ENCODE measurements at regions not wholly inside any gene's neighbourhood (a gene's known extent, or its start where the extent isn't known, plus 50 kb on each side); places are given as distances from the start of the nearest gene placed in this dataset.

- no peaks in the 10 kb centered on the region for H3K27me3 ChIP-seq (ENCODE audit: low read length)
- H3K9me3 ChIP-seq (ENCODE audit: insufficient read depth, low read length), result no peaks in the 10 kb centered on the region
- TF ChIP-seq CTCF (IDR thresholded peaks at IDR 0.05; ENCODE audit: insufficient read depth, low read length, poor library complexity, severe bottlenecking), result no peak
- no peak for TF ChIP-seq EZH2phosphoT487 (conservative IDR thresholded peaks at IDR 0.05; ENCODE audit: low read length)
- no peak overlapping the region for H3K4me2 ChIP-seq (ENCODE audit: low read depth, low read length, poor library complexity, severe bottlenecking)
- no peak overlapping the region for H3K9ac ChIP-seq (ENCODE audit: low read length)
- no peaks in the 10 kb centered on the region for H3K36me3 ChIP-seq (ENCODE audit: low read length)
- no peaks in the 10 kb centered on the region for H4K20me1 ChIP-seq (ENCODE audit: low read depth, low read length)
- no peaks in the 10 kb centered on the region for H3F3A ChIP-seq (ENCODE audit: insufficient read depth)
- no peaks in the 10 kb centered on the region for H3K9me2 ChIP-seq (replicated peaks; ENCODE audit: insufficient read depth, low read length)
- no peak overlapping the region for H3K4me3 ChIP-seq (ENCODE audit: insufficient read depth, low read length, poor library complexity, severe bottlenecking)
- H3K79me2 ChIP-seq (ENCODE audit: insufficient read depth, low read length), result no peaks in the 10 kb centered on the region
- no peak overlapping the region for H3K27ac ChIP-seq (ENCODE audit: low read depth, low read length)
- H2AFZ ChIP-seq (ENCODE audit: low read depth, low read length, severe bottlenecking), result no peak overlapping the region
These were observed 227.4 kb upstream of the AZI2 start for GRCh38 chr3:28575746-28576613.

- Histone ChIP-seq H3K9ac (ENCODE audit: low read length) (no peak overlapping the region), H3K79me2 (ENCODE audit: insufficient read depth, low read length) (no peaks in the 10 kb centered on the region), H2AFZ (ENCODE audit: low read depth, low read length, severe bottlenecking) (no peak overlapping the region), H3F3A (ENCODE audit: insufficient read depth) (no peaks in the 10 kb centered on the region), H3K4me3 (ENCODE audit: insufficient read depth, low read length, poor library complexity, severe bottlenecking) (no peak overlapping the region), H3K36me3 (ENCODE audit: low read length) (no peaks in the 10 kb centered on the region), H3K27ac (ENCODE audit: low read depth, low read length) (no peak overlapping the region), H3K9me3 (ENCODE audit: insufficient read depth, low read length) (no peaks in the 10 kb centered on the region), H4K20me1 (ENCODE audit: low read depth, low read length) (no peaks in the 10 kb centered on the region), H3K4me2 (ENCODE audit: low read depth, low read length, poor library complexity, severe bottlenecking) (no peak overlapping the region), H3K27me3 (ENCODE audit: low read length) (no peaks in the 10 kb centered on the region), H3K9me2 (replicated peaks; ENCODE audit: insufficient read depth, low read length) (no peaks in the 10 kb centered on the region)
- no peak for TF ChIP-seq EZH2phosphoT487 (conservative IDR thresholded peaks at IDR 0.05; ENCODE audit: low read length)
- no peak for TF ChIP-seq CTCF (IDR thresholded peaks at IDR 0.05; ENCODE audit: insufficient read depth, low read length, poor library complexity, severe bottlenecking)
These were observed 228.1 kb upstream of the AZI2 start for GRCh38 chr3:28576614-28577200.

GRCh38 chr3:28577941-28578500 lies 229.4 kb upstream of the AZI2 start:
- no peaks in the 10 kb centered on the region for H3F3A ChIP-seq (ENCODE audit: insufficient read depth)
- no peaks in the 10 kb centered on the region for H3K9me2 ChIP-seq (replicated peaks; ENCODE audit: insufficient read depth, low read length)
- H3K4me3 ChIP-seq (ENCODE audit: insufficient read depth, low read length, poor library complexity, severe bottlenecking), result no peak overlapping the region
- TF ChIP-seq EZH2phosphoT487 (conservative IDR thresholded peaks at IDR 0.05; ENCODE audit: low read length) (no peak), CTCF (IDR thresholded peaks at IDR 0.05; ENCODE audit: insufficient read depth, low read length, poor library complexity, severe bottlenecking) (no peak)
- no peak overlapping the region for H3K9ac ChIP-seq (ENCODE audit: low read length)
- no peaks in the 10 kb centered on the region for H4K20me1 ChIP-seq (ENCODE audit: low read depth, low read length)
- no peaks in the 10 kb centered on the region for H3K36me3 ChIP-seq (ENCODE audit: low read length)
- no peak overlapping the region for H3K27ac ChIP-seq (ENCODE audit: low read depth, low read length)
- H2AFZ ChIP-seq (ENCODE audit: low read depth, low read length, severe bottlenecking), result no peak overlapping the region
- no peaks in the 10 kb centered on the region for H3K79me2 ChIP-seq (ENCODE audit: insufficient read depth, low read length)
- no peak overlapping the region for H3K4me2 ChIP-seq (ENCODE audit: low read depth, low read length, poor library complexity, severe bottlenecking)
- no peaks in the 10 kb centered on the region for H3K27me3 ChIP-seq (ENCODE audit: low read length)
- no peaks in the 10 kb centered on the region for H3K9me3 ChIP-seq (ENCODE audit: insufficient read depth, low read length)
